ENCODE measurements at regions not wholly inside any gene's neighbourhood (a gene's known extent, or its start where the extent isn't known, plus 50 kb on each side); places are given as distances from the start of the nearest gene placed in this dataset.

DNA sequence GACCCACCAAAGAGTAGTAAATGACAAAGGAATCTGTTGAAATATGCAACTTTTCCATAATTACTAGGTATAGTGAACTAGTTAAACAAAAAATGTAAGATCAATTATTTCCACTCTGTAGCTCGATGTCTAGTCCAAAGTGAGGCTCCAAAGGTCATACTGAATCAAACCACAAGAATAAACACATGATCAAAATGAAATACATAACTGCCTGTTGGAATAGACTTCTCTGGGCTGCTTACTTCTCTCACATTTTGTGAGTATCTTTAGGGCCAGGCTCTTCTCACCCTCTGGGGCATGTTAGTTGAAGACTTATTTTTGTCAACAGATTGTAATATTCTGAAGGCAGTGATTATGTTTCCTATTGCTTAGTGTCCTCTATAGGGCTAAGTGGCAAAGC lies 103.7 kb upstream of the TMEM170B start (continued):
- TF ChIP-seq, protein P1, sequence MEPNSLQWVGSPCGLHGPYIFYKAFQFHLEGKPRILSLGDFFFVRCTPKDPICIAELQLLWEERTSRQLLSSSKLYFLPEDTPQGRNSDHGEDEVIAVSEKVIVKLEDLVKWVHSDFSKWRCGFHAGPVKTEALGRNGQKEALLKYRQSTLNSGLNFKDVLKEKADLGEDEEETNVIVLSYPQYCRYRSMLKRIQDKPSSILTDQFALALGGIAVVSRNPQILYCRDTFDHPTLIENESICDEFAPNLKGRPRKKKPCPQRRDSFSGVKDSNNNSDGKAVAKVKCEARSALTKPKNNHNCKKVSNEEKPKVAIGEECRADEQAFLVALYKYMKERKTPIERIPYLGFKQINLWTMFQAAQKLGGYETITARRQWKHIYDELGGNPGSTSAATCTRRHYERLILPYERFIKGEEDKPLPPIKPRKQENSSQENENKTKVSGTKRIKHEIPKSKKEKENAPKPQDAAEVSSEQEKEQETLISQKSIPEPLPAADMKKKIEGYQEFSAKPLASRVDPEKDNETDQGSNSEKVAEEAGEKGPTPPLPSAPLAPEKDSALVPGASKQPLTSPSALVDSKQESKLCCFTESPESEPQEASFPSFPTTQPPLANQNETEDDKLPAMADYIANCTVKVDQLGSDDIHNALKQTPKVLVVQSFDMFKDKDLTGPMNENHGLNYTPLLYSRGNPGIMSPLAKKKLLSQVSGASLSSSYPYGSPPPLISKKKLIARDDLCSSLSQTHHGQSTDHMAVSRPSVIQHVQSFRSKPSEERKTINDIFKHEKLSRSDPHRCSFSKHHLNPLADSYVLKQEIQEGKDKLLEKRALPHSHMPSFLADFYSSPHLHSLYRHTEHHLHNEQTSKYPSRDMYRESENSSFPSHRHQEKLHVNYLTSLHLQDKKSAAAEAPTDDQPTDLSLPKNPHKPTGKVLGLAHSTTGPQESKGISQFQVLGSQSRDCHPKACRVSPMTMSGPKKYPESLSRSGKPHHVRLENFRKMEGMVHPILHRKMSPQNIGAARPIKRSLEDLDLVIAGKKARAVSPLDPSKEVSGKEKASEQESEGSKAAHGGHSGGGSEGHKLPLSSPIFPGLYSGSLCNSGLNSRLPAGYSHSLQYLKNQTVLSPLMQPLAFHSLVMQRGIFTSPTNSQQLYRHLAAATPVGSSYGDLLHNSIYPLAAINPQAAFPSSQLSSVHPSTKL (CRISPR knock-in tag; IDR thresholded peaks at IDR 0.05), result peak; percentile 63
- TF ChIP-seq CREB1 (IDR thresholded peaks at IDR 0.05) (no peak), CREB1 (CRISPR knock-in tag; IDR thresholded peaks at IDR 0.05) (peak; percentile 30; the same call in 1 of the 2 replicates), NR2F2 (IDR thresholded peaks at IDR 0.05; ENCODE audit: borderline replicate concordance, low read depth) (0 out of 2 replicates have a peak, but pooled peaks have one; percentile 4), ZNF264 (CRISPR knock-in tag; IDR thresholded peaks at IDR 0.05) (0 out of 2 replicates have a peak, but pooled peaks have one; percentile 21), ZNF451 (CRISPR knock-in tag; IDR thresholded peaks at IDR 0.05) (no peak), SMC3 (IDR thresholded peaks at IDR 0.05; ENCODE audit: low read length) (peak; percentile 8; the same call in 1 of the 2 replicates), HNF4G (IDR thresholded peaks at IDR 0.05; ENCODE audit: borderline replicate concordance, low read depth, low read length) (peak; percentile 66), HNF4G (CRISPR knock-in tag; IDR thresholded peaks at IDR 0.05; ENCODE audit: borderline replicate concordance, low read depth) (no peak), ZNF3 (CRISPR knock-in tag; IDR thresholded peaks at IDR 0.05) (no peak), SETDB1 (CRISPR knock-in tag; IDR thresholded peaks at IDR 0.05; ENCODE audit: borderline replicate concordance) (no peak), STAG1 (CRISPR knock-in tag; IDR thresholded peaks at IDR 0.05) (0 out of 2 replicates have a peak, but pooled peaks have one; percentile 2)
- TF ChIP-seq, protein P2, sequence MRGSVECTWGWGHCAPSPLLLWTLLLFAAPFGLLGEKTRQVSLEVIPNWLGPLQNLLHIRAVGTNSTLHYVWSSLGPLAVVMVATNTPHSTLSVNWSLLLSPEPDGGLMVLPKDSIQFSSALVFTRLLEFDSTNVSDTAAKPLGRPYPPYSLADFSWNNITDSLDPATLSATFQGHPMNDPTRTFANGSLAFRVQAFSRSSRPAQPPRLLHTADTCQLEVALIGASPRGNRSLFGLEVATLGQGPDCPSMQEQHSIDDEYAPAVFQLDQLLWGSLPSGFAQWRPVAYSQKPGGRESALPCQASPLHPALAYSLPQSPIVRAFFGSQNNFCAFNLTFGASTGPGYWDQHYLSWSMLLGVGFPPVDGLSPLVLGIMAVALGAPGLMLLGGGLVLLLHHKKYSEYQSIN (CRISPR knock-in tag; IDR thresholded peaks at IDR 0.05; ENCODE audit: borderline replicate concordance), result no peak
- TF ChIP-seq, protein P3, sequence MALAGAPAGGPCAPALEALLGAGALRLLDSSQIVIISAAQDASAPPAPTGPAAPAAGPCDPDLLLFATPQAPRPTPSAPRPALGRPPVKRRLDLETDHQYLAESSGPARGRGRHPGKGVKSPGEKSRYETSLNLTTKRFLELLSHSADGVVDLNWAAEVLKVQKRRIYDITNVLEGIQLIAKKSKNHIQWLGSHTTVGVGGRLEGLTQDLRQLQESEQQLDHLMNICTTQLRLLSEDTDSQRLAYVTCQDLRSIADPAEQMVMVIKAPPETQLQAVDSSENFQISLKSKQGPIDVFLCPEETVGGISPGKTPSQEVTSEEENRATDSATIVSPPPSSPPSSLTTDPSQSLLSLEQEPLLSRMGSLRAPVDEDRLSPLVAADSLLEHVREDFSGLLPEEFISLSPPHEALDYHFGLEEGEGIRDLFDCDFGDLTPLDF (CRISPR knock-in tag; IDR thresholded peaks at IDR 0.05), result no peak

Data from HepG2 (cell line).